ENCODE measurements at regions not wholly inside any gene's neighbourhood (a gene's known extent, or its start where the extent isn't known, plus 50 kb on each side); places are given as distances from the start of the nearest gene placed in this dataset.
"Not testable (repeated sequence)": the region's sequence is repeated elsewhere in the genome, so short reads cannot be mapped to it uniquely, and the experiment has no call there.

GRCh38 chr7:101740981-101741725 lies 76.3 kb upstream of the CUX1 start:
- no peak for DNase-seq (ENCODE audit: extremely low read depth, low read depth)

GRCh38 chr7:101743241-101743994 lies 74.0 kb upstream of the CUX1 start:
- DNase-seq (ENCODE audit: extremely low read depth, low read depth): no peak

- DNase-seq (ENCODE audit: extremely low read depth, low read depth): no peak
These were observed 73.4 kb upstream of the CUX1 start for GRCh38 chr7:101743995-101744360.

GRCh38 chr7:101744588-101744987 lies 72.8 kb upstream of the CUX1 start:
- no peak for DNase-seq (ENCODE audit: extremely low read depth, low read depth)

GRCh38 chr7:101746314-101746713 lies 71.1 kb upstream of the CUX1 start:
- no peak for DNase-seq (ENCODE audit: extremely low read depth, low read depth)

- no peak for DNase-seq (ENCODE audit: extremely low read depth, low read depth)
These were observed 70.2 kb upstream of the CUX1 start for GRCh38 chr7:101747053-101747878.

GRCh38 chr7:101747879-101748345 lies 69.5 kb upstream of the CUX1 start:
- DNase-seq (ENCODE audit: extremely low read depth, low read depth): no peak

- no peak for DNase-seq (ENCODE audit: extremely low read depth, low read depth)
These were observed 67.5 kb upstream of the CUX1 start for GRCh38 chr7:101749891-101750290.

- no peak for DNase-seq (ENCODE audit: extremely low read depth, low read depth)
These were observed 64.1 kb upstream of the CUX1 start for GRCh38 chr7:101753316-101753715.

GRCh38 chr7:101754424-101755159 lies 62.8 kb upstream of the CUX1 start:
- DNase-seq (ENCODE audit: extremely low read depth, low read depth): no peak

GRCh38 chr7:101757879-101758278 lies 59.5 kb upstream of the CUX1 start:
- no peak for DNase-seq (ENCODE audit: extremely low read depth, low read depth)

- DNase-seq (ENCODE audit: extremely low read depth, low read depth): not testable (repeated sequence)
These were observed 58.9 kb upstream of the CUX1 start for GRCh38 chr7:101758519-101758918.

GRCh38 chr7:101764221-101764620 lies 53.2 kb upstream of the CUX1 start:
- DNase-seq (ENCODE audit: extremely low read depth, low read depth): no peak

- no peak for DNase-seq (ENCODE audit: extremely low read depth, low read depth)
These were observed 49.9 kb upstream of the CUX1 start for GRCh38 chr7:101767544-101767943.
